Ovary (tissue), 3 donors: ENCODE measurements at regions not wholly inside any gene's neighbourhood (a gene's known extent, or its start where the extent isn't known, plus 50 kb on each side); places are given as distances from the start of the nearest gene placed in this dataset.

Source experiments
- CTCF ChIP-seq, 3 donors: fragments of 450-650 bp in 2 of 3; fragments of 200-600 bp in 1 of 3; IDR thresholded peaks; one replicate each; pipeline versions ENCODE4 v1.5.1 to v1.8.0; 2016 to 2022; ENCODE audit warnings: antibody characterized with exemption in 3 of 3, mild to moderate bottlenecking in 1 of 3
- POLR2A ChIP-seq: fragments of 450-650 bp; IDR thresholded peaks from one replicate; pipeline ENCODE4 v1.6.1; 2017; ENCODE audit warnings: antibody characterized with exemption, mild to moderate bottlenecking, moderate library complexity
- donor health status: DM: no; HTN: no; CAD: no.

- TF ChIP-seq CTCF (IDR thresholded peaks at IDR 0.05): no peak
- TF ChIP-seq POLR2A: no peak
Measured at GRCh38 chr20:51928931-51929330, 126.6 kb upstream of the SALL4 start.
